CD14-positive monocyte (primary cell): ENCODE measurements at regions not wholly inside any gene's neighbourhood (a gene's known extent, or its start where the extent isn't known, plus 50 kb on each side); places are given as distances from the start of the nearest gene placed in this dataset.

ENCODE experiments used
- DNase-seq, 3 donors: peaks; one replicate each; pipeline ENCODE4 v3.0.0-alpha.2; 2011 to 2022
- H2AFZ ChIP-seq: 2 replicates; pipeline ENCODE4 v1.6.0; 2012; ENCODE audit warnings: mild to moderate bottlenecking, low read depth, low read length, inconsistent platforms; ENCODE audit not compliant: insufficient read depth, poor library complexity, severe bottlenecking
- H3K27ac ChIP-seq, 2 donors: 1 replicate in 1 of 2; 2 replicates in 1 of 2; pipeline ENCODE4 v1.5.1; 2012 to 2013; ENCODE audit warnings: low read length in 2 of 2, control low read depth in 1 of 2, inconsistent platforms in 1 of 2, low read depth in 1 of 2, mild to moderate bottlenecking in 1 of 2
- H3K27me3 ChIP-seq, 2 donors: one replicate each; pipeline versions ENCODE4 v1.6.0 to v1.6.1; 2011 to 2013; ENCODE audit warnings: low read length in 2 of 2; ENCODE audit not compliant: control insufficient read depth in 2 of 2, insufficient read depth in 2 of 2
- H3K36me3 ChIP-seq, 2 donors: replicated peaks in 1 of 2; 1 replicate in 1 of 2; 2 replicates in 1 of 2; pipeline versions ENCODE4 v1.5.1 to v1.6.1; 2012 to 2013; ENCODE audit warnings: low read length in 2 of 2, control low read depth in 1 of 2, inconsistent platforms in 1 of 2, mild to moderate bottlenecking in 1 of 2; ENCODE audit not compliant: insufficient read depth in 2 of 2, control insufficient read depth in 1 of 2
- H3K4me1 ChIP-seq, 2 donors: 1 replicate in 1 of 2; 2 replicates in 1 of 2; pipeline versions ENCODE4 v1.5.1 to v1.6.1; 2012 to 2013; ENCODE audit warnings: low read length in 2 of 2, control low read depth in 1 of 2, inconsistent platforms in 1 of 2, mild to moderate bottlenecking in 1 of 2, moderate library complexity in 1 of 2; ENCODE audit not compliant: insufficient read depth in 2 of 2, control insufficient read depth in 1 of 2
- H3K4me2 ChIP-seq: replicated peaks from 2 replicates; pipeline ENCODE3; 2012; ENCODE audit warnings: low read length, moderate library complexity, mild to moderate bottlenecking; ENCODE audit not compliant: poor library complexity, severe bottlenecking; ENCODE audit errors: extremely low read depth
- H3K4me3 ChIP-seq, 3 experiments: fragments of 200-600 bp in 1 of 3; sonication (generic) in 1 of 3; replicated peaks in 1 of 3; 1 replicate in 2 of 3; 2 replicates in 1 of 3; pipeline ENCODE4 v1.5.1; 2011 to 2013; ENCODE audit warnings: low read length in 3 of 3, mild to moderate bottlenecking in 3 of 3, control low read depth in 2 of 3, low read depth in 2 of 3, inconsistent platforms in 1 of 3, moderate library complexity in 1 of 3
- H3K79me2 ChIP-seq: 2 replicates; pipeline ENCODE4 v1.6.0; 2012; ENCODE audit warnings: mild to moderate bottlenecking, control low read depth, inconsistent platforms, low read length, moderate library complexity; ENCODE audit not compliant: insufficient read depth
- H3K9ac ChIP-seq: 2 replicates; pipeline ENCODE4 v1.6.0; 2017; ENCODE audit warnings: low read length, mild to moderate bottlenecking; ENCODE audit not compliant: insufficient read depth, poor library complexity, severe bottlenecking
- H3K9me3 ChIP-seq, 2 donors: replicated peaks in 1 of 2; 1 replicate in 1 of 2; 2 replicates in 1 of 2; pipeline versions ENCODE4 v1.5.1 to v1.6.1; 2012 to 2013; ENCODE audit warnings: low read length in 2 of 2, control low read depth in 1 of 2; ENCODE audit not compliant: control insufficient read depth in 1 of 2, insufficient read depth in 1 of 2
- H4K20me1 ChIP-seq: 2 replicates; pipeline ENCODE4 v1.6.0; 2012; ENCODE audit warnings: mild to moderate bottlenecking, low read length, control low read depth, moderate library complexity; ENCODE audit not compliant: insufficient read depth
- H3K27ac Mint-ChIP-seq, 7 donors: one replicate each; pipeline ENCODE4 v1.8.0; 2020; ENCODE audit warnings: mild to moderate bottlenecking in 7 of 7, mixed read lengths in 7 of 7, moderate library complexity in 6 of 7, inconsistent platforms in 2 of 7
- H3K27me3 Mint-ChIP-seq, 3 donors: one replicate each; pipeline ENCODE4 v1.8.0; 2021 to 2022; ENCODE audit warnings: low read depth in 3 of 3, mild to moderate bottlenecking in 3 of 3, mixed read lengths in 3 of 3, moderate library complexity in 3 of 3, inconsistent platforms in 1 of 3
- H3K36me3 Mint-ChIP-seq, 2 donors: one replicate each; pipeline ENCODE4 v1.8.0; 2020; ENCODE audit warnings: mixed read lengths in 2 of 2, inconsistent platforms in 1 of 2, mild to moderate bottlenecking in 1 of 2
- H3K4me1 Mint-ChIP-seq: one replicate; pipeline ENCODE4 v1.8.0; 2020; ENCODE audit warnings: mild to moderate bottlenecking, mixed read lengths
- H3K4me3 Mint-ChIP-seq, 2 donors: one replicate each; pipeline ENCODE4 v1.8.0; 2020; ENCODE audit warnings: mild to moderate bottlenecking in 2 of 2, mixed read lengths in 2 of 2, moderate library complexity in 1 of 2
- H3K9me3 Mint-ChIP-seq, 7 donors: one replicate each; pipeline ENCODE4 v1.8.0; 2020 to 2022; ENCODE audit warnings: mixed read lengths in 7 of 7, mild to moderate bottlenecking in 6 of 7, moderate library complexity in 6 of 7, inconsistent platforms in 2 of 7
- CTCF ChIP-seq: fragments of 200-600 bp; IDR thresholded peaks from one replicate; pipeline ENCODE4 v1.8.0; 2022; ENCODE audit warnings: antibody characterized with exemption, mild to moderate bottlenecking
- WGBS: methylation state at CpG from one replicate; pipeline ENCODE4 v1.1.5; 2013; ENCODE audit warnings: missing lambda C conversion rate; ENCODE audit not compliant: insufficient coverage; 5-methylcytosine and 5-hydroxymethylcytosine counted together
- intact Hi-C, 2 donors: fragments of 100-400 bp; cut with micrococcal nuclease; formaldehyde crosslinking; loops; one replicate each; pipeline versions ENCODE4 v1.15.0 to v1.15.1; 2023

GRCh38 chr21:41561701-41562100 lies 53.7 kb upstream of the TMPRSS2 start:
- H3K36me3 Mint-ChIP-seq = no peaks in the 10 kb centered on the region
- peaks cover 6 to 12% (median 9%) of the 10 kb centered on the region in 3 donors for H3K27me3 Mint-ChIP-seq
- no peak overlapping the region for H3K4me3 Mint-ChIP-seq
- Histone ChIP-seq H3K4me3 (no peak overlapping the region), H3K27me3 (no peaks in the 10 kb centered on the region), H3K4me2 (no peak overlapping the region), H3K79me2 (no peaks in the 10 kb centered on the region), H3K9me3 (no peaks in the 10 kb centered on the region), H3K9ac (no peak overlapping the region), H3K27ac (no peak overlapping the region), H2AFZ (no peak overlapping the region), H3K36me3 (no peaks in the 10 kb centered on the region), H3K4me1 (no peaks in the 10 kb centered on the region), H4K20me1 (no peaks in the 10 kb centered on the region)
- 100% methylated on average over 1 of the region's 4 CpGs for WGBS
- intact Hi-C loops = no loop called here
- H3K27ac Mint-ChIP-seq = no peak overlapping the region
- DNase-seq = no peak
- H3K9me3 Mint-ChIP-seq = peaks cover 0 to 3% (median 2%) of the 10 kb centered on the region in 7 donors
- H3K4me1 Mint-ChIP-seq = peaks cover 5% of the 10 kb centered on the region
- no peak for TF ChIP-seq CTCF

DNA sequence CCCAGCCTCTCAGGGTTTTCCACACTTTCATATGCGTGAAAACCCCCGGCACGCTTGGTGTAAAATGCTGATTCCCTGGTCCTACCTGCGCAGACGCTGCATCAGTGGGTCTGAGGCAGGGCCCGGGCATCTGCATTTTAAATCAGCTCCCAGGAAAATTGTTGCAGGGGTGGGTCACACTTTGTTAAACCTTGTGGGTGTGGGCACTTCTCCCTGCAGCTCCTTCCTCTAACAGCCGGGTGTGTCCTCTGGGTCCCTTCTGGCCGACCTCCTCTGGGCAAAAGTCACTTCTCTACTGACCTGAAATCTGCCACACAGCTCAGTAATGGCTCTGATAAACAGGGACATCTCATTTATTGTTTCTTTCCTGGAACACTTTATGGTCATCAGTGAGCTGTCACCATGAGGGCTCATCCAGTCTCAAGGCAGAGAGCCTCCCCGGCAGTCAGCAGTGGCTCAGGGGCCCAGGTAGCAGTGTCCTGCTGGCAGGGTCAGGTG lies 52.8 kb upstream of the TMPRSS2 start:
- Mint-ChIP-seq H3K4me3 (no peak overlapping the region), H3K9me3 (peaks cover 0 to 3% (median 2%) of the 10 kb centered on the region in 7 donors), H3K27me3 (peaks cover 6 to 13% (median 9%) of the 10 kb centered on the region in 3 donors), H3K27ac (no peak overlapping the region), H3K36me3 (no peaks in the 10 kb centered on the region), H3K4me1 (peaks cover 5% of the 10 kb centered on the region)
- Histone ChIP-seq H2AFZ (no peak overlapping the region), H3K79me2 (no peaks in the 10 kb centered on the region), H3K27me3 (no peaks in the 10 kb centered on the region), H3K9ac (no peak overlapping the region), H4K20me1 (no peaks in the 10 kb centered on the region), H3K27ac (no peak overlapping the region), H3K4me3 (no peak overlapping the region), H3K36me3 (no peaks in the 10 kb centered on the region), H3K9me3 (no peaks in the 10 kb centered on the region), H3K4me2 (no peak overlapping the region), H3K4me1 (no peaks in the 10 kb centered on the region)
- 37% methylated on average over 5 of the region's 9 CpGs for WGBS
- intact Hi-C loops = no loop called here
- TF ChIP-seq CTCF = no peak
- DNase-seq = no peak
